Erythroblast (primary cell): ENCODE measurements at regions not wholly inside any gene's neighbourhood (a gene's known extent, or its start where the extent isn't known, plus 50 kb on each side); places are given as distances from the start of the nearest gene placed in this dataset.

Experiments used
- GATA1 ChIP-seq: IDR thresholded peaks from 2 replicates; pipeline ENCODE4 v1.6.1; 2011; ENCODE audit warnings: low read depth, mild to moderate bottlenecking, control low read depth, low read length, moderate library complexity
- POLR2A ChIP-seq: IDR thresholded peaks from 2 replicates; pipeline ENCODE4 v1.6.1; 2011; ENCODE audit warnings: mild to moderate bottlenecking, low read length

DNA sequence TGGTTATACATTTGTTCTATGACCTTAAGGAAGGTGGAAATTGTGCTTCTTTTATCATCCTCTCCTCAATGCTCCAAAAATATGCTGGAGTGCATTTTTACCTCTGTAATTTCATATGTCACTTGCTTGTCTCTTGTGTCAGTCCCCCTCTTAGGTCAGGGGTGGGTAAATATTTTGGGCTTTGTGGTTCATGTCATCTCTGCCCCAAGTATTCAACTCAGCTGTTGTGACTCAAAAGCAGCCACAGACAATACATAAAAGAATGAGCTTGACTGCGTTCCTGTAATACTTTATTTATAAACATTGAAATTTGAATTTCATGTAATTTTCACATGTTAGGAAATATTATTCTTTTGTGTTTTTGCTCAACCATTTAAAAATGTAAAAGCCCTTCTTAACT, 60.4 kb upstream of the SLC24A5 start:
- TF ChIP-seq POLR2A = no peak
- no peak for TF ChIP-seq GATA1
